Endothelial cell of umbilical vein (primary cell): ENCODE measurements at regions not wholly inside any gene's neighbourhood (a gene's known extent, or its start where the extent isn't known, plus 50 kb on each side); places are given as distances from the start of the nearest gene placed in this dataset.

Experiments used
- CTCF ChIP-seq, 2 donors: IDR thresholded peaks; 1 replicate in 1 of 2; 2 replicates in 1 of 2; pipeline ENCODE4 v1.5.1; 2011; ENCODE audit warnings: low read length in 2 of 2, mild to moderate bottlenecking in 2 of 2, moderate library complexity in 2 of 2, control low read depth in 1 of 2, inconsistent platforms in 1 of 2, low read depth in 1 of 2; ENCODE audit not compliant: insufficient read depth in 1 of 2; ENCODE audit errors: extremely low read depth in 1 of 2
- EZH2 ChIP-seq: IDR thresholded peaks from 2 replicates; pipeline ENCODE4 v1.6.1; 2012; ENCODE audit warnings: borderline replicate concordance, low read depth, mild to moderate bottlenecking, moderate library complexity, low read length, inconsistent platforms; ENCODE audit not compliant: severe bottlenecking
- FOS ChIP-seq: IDR thresholded peaks from 2 replicates; pipeline ENCODE4 v1.6.1; 2011; ENCODE audit warnings: mild to moderate bottlenecking, low read length, moderate library complexity, borderline replicate concordance; ENCODE audit not compliant: insufficient read depth
- MAX ChIP-seq: IDR thresholded peaks from 2 replicates; pipeline ENCODE4 v1.6.1; 2011; ENCODE audit not compliant: insufficient read depth, insufficient read length

GRCh38 chr15:95918525-95918924 is 412.0 kb upstream of the NR2F2 start:
- no peak for TF ChIP-seq CTCF (IDR thresholded peaks at IDR 0.05; ENCODE audit: extremely low read depth in 1 of 2, insufficient read depth in 1 of 2, low read depth in 1 of 2, low read length in 2 of 2)
- TF ChIP-seq MAX, result no peak
- no peak for TF ChIP-seq EZH2
- no peak for TF ChIP-seq FOS
